HEK293 (cell line): ENCODE measurements at regions not wholly inside any gene's neighbourhood (a gene's known extent, or its start where the extent isn't known, plus 50 kb on each side); places are given as distances from the start of the nearest gene placed in this dataset.

Experiments
- CTCF ChIP-seq: fragments of 450-650 bp; formaldehyde crosslinking; IDR thresholded peaks from 2 replicates; pipeline ENCODE4 v1.5.1; 2016; ENCODE audit warnings: missing biosample characterization, missing genetic modification characterization
- ZBTB21 ChIP-seq: fragments of 450-650 bp; formaldehyde crosslinking; IDR thresholded peaks from 2 replicates; pipeline ENCODE4 v1.5.1; 2017; ENCODE audit warnings: missing biosample characterization, missing genetic modification characterization
- ZFP37 ChIP-seq: fragments of 450-650 bp; formaldehyde crosslinking; IDR thresholded peaks from 2 replicates; pipeline ENCODE4 v1.5.1; 2016; ENCODE audit warnings: missing biosample characterization, missing genetic modification characterization
- ZNF292 ChIP-seq: fragments of 450-650 bp; formaldehyde crosslinking; IDR thresholded peaks from 2 replicates; pipeline ENCODE4 v1.5.1; 2016; ENCODE audit warnings: low read depth, missing biosample characterization, missing genetic modification characterization, borderline replicate concordance
- ZNF335 ChIP-seq: fragments of 450-650 bp; formaldehyde crosslinking; conservative IDR thresholded peaks from 2 replicates; pipeline ENCODE4 v1.5.1; 2016; ENCODE audit warnings: missing biosample characterization, missing genetic modification characterization
- ZNF560 ChIP-seq: fragments of 450-650 bp; formaldehyde crosslinking; IDR thresholded peaks from 2 replicates; pipeline ENCODE4 v1.5.1; 2017; ENCODE audit warnings: missing biosample characterization, missing genetic modification characterization, borderline replicate concordance
- ZNF707 ChIP-seq: fragments of 450-650 bp; formaldehyde crosslinking; IDR thresholded peaks from 2 replicates; pipeline ENCODE4 v1.5.1; 2016; ENCODE audit warnings: missing biosample characterization, missing genetic modification characterization
- ZNF777 ChIP-seq: fragments of 450-650 bp; formaldehyde crosslinking; IDR thresholded peaks from 2 replicates; pipeline ENCODE4 v1.5.1; 2017; ENCODE audit warnings: missing biosample characterization, missing genetic modification characterization, borderline replicate concordance

GRCh38 chr7:140262242-140262903 is 85.6 kb upstream of the KDM7A start:
- no peak for TF ChIP-seq ZNF292 (tag by site-specific recombination)
- no peak for TF ChIP-seq CTCF (tag by site-specific recombination)
- no peak for TF ChIP-seq ZNF707 (tag by site-specific recombination)
- no peak for TF ChIP-seq ZBTB21 (tag by site-specific recombination)
- no peak for TF ChIP-seq ZNF777
- TF ChIP-seq ZFP37 (tag by site-specific recombination) = no peak
- TF ChIP-seq ZNF560 (tag by site-specific recombination) = no peak
- no peak for TF ChIP-seq ZNF335 (tag by site-specific recombination)
